ENCODE measurements at regions not wholly inside any gene's neighbourhood (a gene's known extent, or its start where the extent isn't known, plus 50 kb on each side); places are given as distances from the start of the nearest gene placed in this dataset.

DNA sequence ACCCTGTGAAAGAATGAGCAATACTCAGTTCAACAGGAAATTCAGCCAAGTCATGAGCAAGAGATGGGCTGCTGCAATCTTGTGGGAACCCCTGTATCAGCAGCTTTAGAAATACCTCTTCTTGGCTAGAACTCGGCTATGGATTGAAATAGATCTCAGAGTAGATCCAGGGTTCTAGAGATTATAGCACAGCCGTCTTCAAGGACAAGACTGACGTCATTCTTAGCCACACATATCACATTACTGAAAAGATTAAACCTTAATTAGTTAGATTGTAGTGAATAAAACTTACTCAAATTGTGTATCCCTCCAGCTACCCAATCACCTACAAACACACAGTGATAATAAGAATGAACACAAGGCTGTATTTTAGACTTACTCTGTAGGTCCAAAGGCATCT, 776.4 kb downstream of the EPHA4 start:
- H3K4me3 ChIP-seq (ENCODE audit: insufficient read depth, low read length): no peak overlapping the region
- H2AFZ ChIP-seq (ENCODE audit: low read length): no peak overlapping the region
- no peak overlapping the region for H3K4me2 ChIP-seq (ENCODE audit: insufficient read depth, low read length)
- H3K27ac ChIP-seq (ENCODE audit: low read depth, low read length): no peak overlapping the region
- no peaks in the 10 kb centered on the region for H4K20me1 ChIP-seq (ENCODE audit: insufficient read depth, low read length)
- no peaks in the 10 kb centered on the region for H3K4me1 ChIP-seq (ENCODE audit: insufficient read depth, low read length)
- H3K36me3 ChIP-seq (ENCODE audit: insufficient read depth, low read length): no peaks in the 10 kb centered on the region
- DNase-seq (ENCODE audit: insufficient read length, low spot score, missing footprints): no peak
- TF ChIP-seq, protein P1, sequence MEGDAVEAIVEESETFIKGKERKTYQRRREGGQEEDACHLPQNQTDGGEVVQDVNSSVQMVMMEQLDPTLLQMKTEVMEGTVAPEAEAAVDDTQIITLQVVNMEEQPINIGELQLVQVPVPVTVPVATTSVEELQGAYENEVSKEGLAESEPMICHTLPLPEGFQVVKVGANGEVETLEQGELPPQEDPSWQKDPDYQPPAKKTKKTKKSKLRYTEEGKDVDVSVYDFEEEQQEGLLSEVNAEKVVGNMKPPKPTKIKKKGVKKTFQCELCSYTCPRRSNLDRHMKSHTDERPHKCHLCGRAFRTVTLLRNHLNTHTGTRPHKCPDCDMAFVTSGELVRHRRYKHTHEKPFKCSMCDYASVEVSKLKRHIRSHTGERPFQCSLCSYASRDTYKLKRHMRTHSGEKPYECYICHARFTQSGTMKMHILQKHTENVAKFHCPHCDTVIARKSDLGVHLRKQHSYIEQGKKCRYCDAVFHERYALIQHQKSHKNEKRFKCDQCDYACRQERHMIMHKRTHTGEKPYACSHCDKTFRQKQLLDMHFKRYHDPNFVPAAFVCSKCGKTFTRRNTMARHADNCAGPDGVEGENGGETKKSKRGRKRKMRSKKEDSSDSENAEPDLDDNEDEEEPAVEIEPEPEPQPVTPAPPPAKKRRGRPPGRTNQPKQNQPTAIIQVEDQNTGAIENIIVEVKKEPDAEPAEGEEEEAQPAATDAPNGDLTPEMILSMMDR (IDR thresholded peaks at IDR 0.05; ENCODE audit: extremely low read depth, low read depth, low read length): no peak
- no peaks in the 10 kb centered on the region for H3K79me2 ChIP-seq (ENCODE audit: insufficient read depth, low read length)
- H3K9me3 ChIP-seq (ENCODE audit: low read depth, low read length): no peaks in the 10 kb centered on the region
- H3K27me3 ChIP-seq (ENCODE audit: insufficient read depth, low read length): no peaks in the 10 kb centered on the region

DNA sequence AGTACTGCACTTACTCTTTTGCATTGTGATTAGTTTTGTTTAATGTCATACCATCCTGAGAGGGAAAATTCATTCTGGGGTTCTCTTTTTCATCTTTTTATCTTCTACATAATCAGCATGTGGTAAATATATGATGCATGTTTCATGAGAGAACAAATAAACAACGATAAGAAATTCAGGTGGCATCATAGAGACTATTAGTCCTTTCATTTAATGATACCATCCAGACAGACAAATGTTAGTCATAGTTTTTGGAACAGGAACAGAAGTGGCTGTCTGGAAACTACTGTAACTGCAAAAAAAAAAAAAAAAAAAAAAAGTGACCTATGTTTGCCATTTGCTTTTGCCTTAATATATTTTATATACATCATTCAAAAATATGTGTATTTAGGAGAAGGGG, 761.0 kb downstream of the EPHA4 start:
- H3K4me2 ChIP-seq (ENCODE audit: insufficient read depth, low read length): no peak overlapping the region
- no peak overlapping the region for H3K27ac ChIP-seq (ENCODE audit: low read depth, low read length)
- no peak overlapping the region for H2AFZ ChIP-seq (ENCODE audit: low read length)
- no peaks in the 10 kb centered on the region for H3K27me3 ChIP-seq (ENCODE audit: insufficient read depth, low read length)
- no peaks in the 10 kb centered on the region for H4K20me1 ChIP-seq (ENCODE audit: insufficient read depth, low read length)
- no peaks in the 10 kb centered on the region for H3K4me1 ChIP-seq (ENCODE audit: insufficient read depth, low read length)
- DNase-seq (ENCODE audit: insufficient read length, low spot score, missing footprints): no peak
- H3K36me3 ChIP-seq (ENCODE audit: insufficient read depth, low read length): no peaks in the 10 kb centered on the region
- TF ChIP-seq, protein P1 (IDR thresholded peaks at IDR 0.05; ENCODE audit: extremely low read depth, low read depth, low read length): no peak
- H3K4me3 ChIP-seq (ENCODE audit: insufficient read depth, low read length): no peak overlapping the region
- H3K79me2 ChIP-seq (ENCODE audit: insufficient read depth, low read length): no peaks in the 10 kb centered on the region
- H3K9me3 ChIP-seq (ENCODE audit: low read depth, low read length): no peaks in the 10 kb centered on the region

DNA sequence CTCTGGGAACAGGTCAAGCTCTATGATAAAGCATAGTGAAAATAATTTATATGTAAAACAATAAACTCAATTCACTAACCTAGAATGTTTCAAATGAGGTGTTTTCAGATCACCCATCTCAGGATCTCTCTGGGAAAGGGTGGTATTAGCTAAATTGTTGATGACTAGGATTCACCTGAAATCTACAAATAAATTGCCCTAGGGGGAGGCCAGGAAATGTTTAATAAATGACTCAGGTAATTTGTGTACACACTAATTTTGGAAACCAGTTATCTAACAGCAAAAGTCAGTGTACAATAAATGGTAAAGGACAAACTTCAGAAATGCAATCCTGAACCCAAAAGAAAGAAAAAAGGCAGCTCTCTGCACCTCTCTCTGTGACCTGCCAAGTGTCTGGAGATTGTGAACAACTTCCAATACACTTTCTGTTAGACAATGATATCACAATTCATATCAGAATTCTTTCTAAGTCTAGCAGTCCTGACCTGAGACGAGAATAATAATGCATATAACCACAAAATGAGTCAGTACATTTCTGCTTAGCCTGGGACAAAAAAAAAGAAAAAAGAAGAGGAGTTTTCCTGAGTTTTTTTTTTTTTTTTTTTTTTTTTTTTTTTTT, 760.0 kb downstream of the EPHA4 start:
- TF ChIP-seq, protein P1 (IDR thresholded peaks at IDR 0.05; ENCODE audit: extremely low read depth, low read depth, low read length): no peak
- Histone ChIP-seq H3K27ac (ENCODE audit: low read depth, low read length) (no peak overlapping the region), H3K4me1 (ENCODE audit: insufficient read depth, low read length) (no peaks in the 10 kb centered on the region), H3K27me3 (ENCODE audit: insufficient read depth, low read length) (no peaks in the 10 kb centered on the region), H3K36me3 (ENCODE audit: insufficient read depth, low read length) (no peaks in the 10 kb centered on the region), H3K4me2 (ENCODE audit: insufficient read depth, low read length) (no peak overlapping the region), H3K9me3 (ENCODE audit: low read depth, low read length) (no peaks in the 10 kb centered on the region), H2AFZ (ENCODE audit: low read length) (no peak overlapping the region), H3K79me2 (ENCODE audit: insufficient read depth, low read length) (no peaks in the 10 kb centered on the region), H4K20me1 (ENCODE audit: insufficient read depth, low read length) (no peaks in the 10 kb centered on the region), H3K4me3 (ENCODE audit: insufficient read depth, low read length) (no peak overlapping the region)
- no peak for DNase-seq (ENCODE audit: insufficient read length, low spot score, missing footprints)

- no peaks in the 10 kb centered on the region for H3K4me1 ChIP-seq (ENCODE audit: insufficient read depth, low read length)
- H3K9me3 ChIP-seq (ENCODE audit: low read depth, low read length): peaks cover 2% of the 10 kb centered on the region
- H2AFZ ChIP-seq (ENCODE audit: low read length): no peak overlapping the region
- H3K27ac ChIP-seq (ENCODE audit: low read depth, low read length): no peak overlapping the region
- TF ChIP-seq, protein P1 (IDR thresholded peaks at IDR 0.05; ENCODE audit: extremely low read depth, low read depth, low read length): no peak
- H3K4me3 ChIP-seq (ENCODE audit: insufficient read depth, low read length): no peak overlapping the region
- H3K27me3 ChIP-seq (ENCODE audit: insufficient read depth, low read length): no peaks in the 10 kb centered on the region
- DNase-seq (ENCODE audit: insufficient read length, low spot score, missing footprints): no peak
- no peaks in the 10 kb centered on the region for H3K79me2 ChIP-seq (ENCODE audit: insufficient read depth, low read length)
- H4K20me1 ChIP-seq (ENCODE audit: insufficient read depth, low read length): no peaks in the 10 kb centered on the region
- H3K4me2 ChIP-seq (ENCODE audit: insufficient read depth, low read length): no peak overlapping the region
- no peaks in the 10 kb centered on the region for H3K36me3 ChIP-seq (ENCODE audit: insufficient read depth, low read length)
Observed at GRCh38 chr2:220814441-220814840, 757.7 kb downstream of the EPHA4 start.
